ENCODE measurements at regions not wholly inside any gene's neighbourhood (a gene's known extent, or its start where the extent isn't known, plus 50 kb on each side); places are given as distances from the start of the nearest gene placed in this dataset.

- TF ChIP-seq EZH2 (IDR thresholded peaks at IDR 0.05; ENCODE audit: low read depth, unreplicated experiment) (no peak), REST (IDR thresholded peaks at IDR 0.05; ENCODE audit: unreplicated experiment) (no peak), ETS1 (IDR thresholded peaks at IDR 0.05) (no peak), JUNB (IDR thresholded peaks at IDR 0.05; ENCODE audit: unreplicated experiment) (no peak), EZH2phosphoT487 (IDR thresholded peaks at IDR 0.05; ENCODE audit: unreplicated experiment) (no peak), POLR2AphosphoS5 (IDR thresholded peaks at IDR 0.05; ENCODE audit: low read depth) (no peak), CREB1 (CRISPR knock-in tag; IDR thresholded peaks at IDR 0.05; ENCODE audit: low read depth) (no peak), ZNF114 (CRISPR knock-in tag; IDR thresholded peaks at IDR 0.05) (no peak), STAT1 (IDR thresholded peaks at IDR 0.05; ENCODE audit: unreplicated experiment) (no peak)
- TF ChIP-seq, protein P1, sequence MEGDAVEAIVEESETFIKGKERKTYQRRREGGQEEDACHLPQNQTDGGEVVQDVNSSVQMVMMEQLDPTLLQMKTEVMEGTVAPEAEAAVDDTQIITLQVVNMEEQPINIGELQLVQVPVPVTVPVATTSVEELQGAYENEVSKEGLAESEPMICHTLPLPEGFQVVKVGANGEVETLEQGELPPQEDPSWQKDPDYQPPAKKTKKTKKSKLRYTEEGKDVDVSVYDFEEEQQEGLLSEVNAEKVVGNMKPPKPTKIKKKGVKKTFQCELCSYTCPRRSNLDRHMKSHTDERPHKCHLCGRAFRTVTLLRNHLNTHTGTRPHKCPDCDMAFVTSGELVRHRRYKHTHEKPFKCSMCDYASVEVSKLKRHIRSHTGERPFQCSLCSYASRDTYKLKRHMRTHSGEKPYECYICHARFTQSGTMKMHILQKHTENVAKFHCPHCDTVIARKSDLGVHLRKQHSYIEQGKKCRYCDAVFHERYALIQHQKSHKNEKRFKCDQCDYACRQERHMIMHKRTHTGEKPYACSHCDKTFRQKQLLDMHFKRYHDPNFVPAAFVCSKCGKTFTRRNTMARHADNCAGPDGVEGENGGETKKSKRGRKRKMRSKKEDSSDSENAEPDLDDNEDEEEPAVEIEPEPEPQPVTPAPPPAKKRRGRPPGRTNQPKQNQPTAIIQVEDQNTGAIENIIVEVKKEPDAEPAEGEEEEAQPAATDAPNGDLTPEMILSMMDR (conservative IDR thresholded peaks at IDR 0.05; ENCODE audit: low read depth in 2 of 2) = no peak
- TF ChIP-seq, protein P2, sequence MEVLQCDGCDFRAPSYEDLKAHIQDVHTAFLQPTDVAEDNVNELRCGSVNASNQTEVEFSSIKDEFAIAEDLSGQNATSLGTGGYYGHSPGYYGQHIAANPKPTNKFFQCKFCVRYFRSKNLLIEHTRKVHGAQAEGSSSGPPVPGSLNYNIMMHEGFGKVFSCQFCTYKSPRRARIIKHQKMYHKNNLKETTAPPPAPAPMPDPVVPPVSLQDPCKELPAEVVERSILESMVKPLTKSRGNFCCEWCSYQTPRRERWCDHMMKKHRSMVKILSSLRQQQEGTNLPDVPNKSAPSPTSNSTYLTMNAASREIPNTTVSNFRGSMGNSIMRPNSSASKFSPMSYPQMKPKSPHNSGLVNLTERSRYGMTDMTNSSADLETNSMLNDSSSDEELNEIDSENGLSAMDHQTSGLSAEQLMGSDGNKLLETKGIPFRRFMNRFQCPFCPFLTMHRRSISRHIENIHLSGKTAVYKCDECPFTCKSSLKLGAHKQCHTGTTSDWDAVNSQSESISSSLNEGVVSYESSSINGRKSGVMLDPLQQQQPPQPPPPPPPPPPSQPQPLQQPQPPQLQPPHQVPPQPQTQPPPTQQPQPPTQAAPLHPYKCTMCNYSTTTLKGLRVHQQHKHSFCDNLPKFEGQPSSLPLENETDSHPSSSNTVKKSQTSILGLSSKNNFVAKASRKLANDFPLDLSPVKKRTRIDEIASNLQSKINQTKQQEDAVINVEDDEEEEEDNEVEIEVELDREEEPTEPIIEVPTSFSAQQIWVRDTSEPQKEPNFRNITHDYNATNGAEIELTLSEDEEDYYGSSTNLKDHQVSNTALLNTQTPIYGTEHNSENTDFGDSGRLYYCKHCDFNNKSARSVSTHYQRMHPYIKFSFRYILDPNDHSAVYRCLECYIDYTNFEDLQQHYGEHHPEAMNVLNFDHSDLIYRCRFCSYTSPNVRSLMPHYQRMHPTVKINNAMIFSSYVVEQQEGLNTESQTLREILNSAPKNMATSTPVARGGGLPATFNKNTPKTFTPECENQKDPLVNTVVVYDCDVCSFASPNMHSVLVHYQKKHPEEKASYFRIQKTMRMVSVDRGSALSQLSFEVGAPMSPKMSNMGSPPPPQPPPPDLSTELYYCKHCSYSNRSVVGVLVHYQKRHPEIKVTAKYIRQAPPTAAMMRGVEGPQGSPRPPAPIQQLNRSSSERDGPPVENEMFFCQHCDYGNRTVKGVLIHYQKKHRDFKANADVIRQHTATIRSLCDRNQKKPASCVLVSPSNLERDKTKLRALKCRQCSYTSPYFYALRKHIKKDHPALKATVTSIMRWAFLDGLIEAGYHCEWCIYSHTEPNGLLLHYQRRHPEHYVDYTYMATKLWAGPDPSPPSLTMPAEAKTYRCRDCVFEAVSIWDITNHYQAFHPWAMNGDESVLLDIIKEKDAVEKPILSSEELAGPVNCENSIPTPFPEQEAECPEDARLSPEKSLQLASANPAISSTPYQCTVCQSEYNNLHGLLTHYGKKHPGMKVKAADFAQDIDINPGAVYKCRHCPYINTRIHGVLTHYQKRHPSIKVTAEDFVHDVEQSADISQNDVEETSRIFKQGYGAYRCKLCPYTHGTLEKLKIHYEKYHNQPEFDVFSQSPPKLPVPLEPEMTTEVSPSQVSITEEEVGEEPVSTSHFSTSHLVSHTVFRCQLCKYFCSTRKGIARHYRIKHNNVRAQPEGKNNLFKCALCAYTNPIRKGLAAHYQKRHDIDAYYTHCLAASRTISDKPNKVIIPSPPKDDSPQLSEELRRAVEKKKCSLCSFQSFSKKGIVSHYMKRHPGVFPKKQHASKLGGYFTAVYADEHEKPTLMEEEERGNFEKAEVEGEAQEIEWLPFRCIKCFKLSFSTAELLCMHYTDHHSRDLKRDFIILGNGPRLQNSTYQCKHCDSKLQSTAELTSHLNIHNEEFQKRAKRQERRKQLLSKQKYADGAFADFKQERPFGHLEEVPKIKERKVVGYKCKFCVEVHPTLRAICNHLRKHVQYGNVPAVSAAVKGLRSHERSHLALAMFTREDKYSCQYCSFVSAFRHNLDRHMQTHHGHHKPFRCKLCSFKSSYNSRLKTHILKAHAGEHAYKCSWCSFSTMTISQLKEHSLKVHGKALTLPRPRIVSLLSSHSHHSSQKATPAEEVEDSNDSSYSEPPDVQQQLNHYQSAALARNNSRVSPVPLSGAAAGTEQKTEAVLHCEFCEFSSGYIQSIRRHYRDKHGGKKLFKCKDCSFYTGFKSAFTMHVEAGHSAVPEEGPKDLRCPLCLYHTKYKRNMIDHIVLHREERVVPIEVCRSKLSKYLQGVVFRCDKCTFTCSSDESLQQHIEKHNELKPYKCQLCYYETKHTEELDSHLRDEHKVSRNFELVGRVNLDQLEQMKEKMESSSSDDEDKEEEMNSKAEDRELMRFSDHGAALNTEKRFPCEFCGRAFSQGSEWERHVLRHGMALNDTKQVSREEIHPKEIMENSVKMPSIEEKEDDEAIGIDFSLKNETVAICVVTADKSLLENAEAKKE (CRISPR knock-in tag; IDR thresholded peaks at IDR 0.05) = no peak
Observed at GRCh38 chr20:25750220-25750764, 53.6 kb upstream of the ZNF337 start.

Data from GM23338 (cell line).